GM12864 (cell line): ENCODE measurements at regions not wholly inside any gene's neighbourhood (a gene's known extent, or its start where the extent isn't known, plus 50 kb on each side); places are given as distances from the start of the nearest gene placed in this dataset.

Experiments used
- DNase-seq: peaks from one replicate; pipeline ENCODE4 v3.0.0-alpha.2; 2011; ENCODE audit warnings: low read depth
- H3K4me3 ChIP-seq: 2 replicates; pipeline ENCODE4 v1.5.1; 2011; ENCODE audit warnings: mild to moderate bottlenecking, low read depth, low read length, control low read depth
- CTCF ChIP-seq: IDR thresholded peaks from 2 replicates; pipeline ENCODE4 v1.5.1; 2011; ENCODE audit warnings: low read depth, mild to moderate bottlenecking, moderate library complexity, low read length, control low read depth, inconsistent platforms; ENCODE audit errors: missing control alignments

GRCh38 chr10:78286668-78287067 lies 253.0 kb downstream of the RPS24 start:
- no peak for DNase-seq
- no peak overlapping the region for H3K4me3 ChIP-seq
- no peak for TF ChIP-seq CTCF

GRCh38 chr10:78287618-78288017 lies 254.0 kb downstream of the RPS24 start:
- H3K4me3 ChIP-seq = no peak overlapping the region
- DNase-seq = no peak
- no peak for TF ChIP-seq CTCF

GRCh38 chr10:78288663-78289062 lies 255.0 kb downstream of the RPS24 start:
- no peak for TF ChIP-seq CTCF
- no peak for DNase-seq
- H3K4me3 ChIP-seq = no peak overlapping the region

DNA sequence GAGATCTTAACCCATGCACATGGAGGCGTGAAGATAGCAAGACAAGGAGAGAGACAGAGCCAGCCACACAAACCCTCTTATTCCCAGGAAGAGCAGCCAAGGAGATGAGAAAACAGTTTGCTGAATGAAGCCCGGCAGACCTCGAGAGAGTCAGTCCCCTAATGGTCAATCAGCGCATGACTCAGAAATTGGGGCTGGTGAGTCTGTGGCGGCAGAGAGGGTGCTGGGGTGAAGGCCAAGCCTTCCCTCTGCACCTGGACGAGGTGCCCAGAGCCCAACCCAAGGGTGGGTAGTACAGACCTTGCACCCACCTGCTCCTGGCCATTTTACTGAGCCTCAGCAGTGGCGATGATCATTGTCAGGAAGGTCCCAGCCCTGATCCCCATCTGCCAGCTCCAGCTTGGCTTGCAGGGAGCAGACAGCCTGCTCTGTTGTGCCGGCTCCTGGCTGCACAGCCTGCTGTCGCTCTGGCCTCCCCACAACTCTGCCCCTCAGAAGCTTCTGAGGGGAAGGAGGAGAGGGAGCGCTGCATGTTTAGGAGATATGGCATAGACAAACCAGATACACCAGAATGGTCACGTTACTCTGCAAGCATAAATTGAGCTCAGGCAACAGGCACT lies 256.6 kb downstream of the RPS24 start:
- DNase-seq = no peak
- TF ChIP-seq CTCF = no peak
- no peak overlapping the region for H3K4me3 ChIP-seq

- no peak overlapping the region for H3K4me3 ChIP-seq
- no peak for TF ChIP-seq CTCF
- no peak for DNase-seq
Observed at GRCh38 chr10:78291722-78292121, 258.1 kb downstream of the RPS24 start.

DNA sequence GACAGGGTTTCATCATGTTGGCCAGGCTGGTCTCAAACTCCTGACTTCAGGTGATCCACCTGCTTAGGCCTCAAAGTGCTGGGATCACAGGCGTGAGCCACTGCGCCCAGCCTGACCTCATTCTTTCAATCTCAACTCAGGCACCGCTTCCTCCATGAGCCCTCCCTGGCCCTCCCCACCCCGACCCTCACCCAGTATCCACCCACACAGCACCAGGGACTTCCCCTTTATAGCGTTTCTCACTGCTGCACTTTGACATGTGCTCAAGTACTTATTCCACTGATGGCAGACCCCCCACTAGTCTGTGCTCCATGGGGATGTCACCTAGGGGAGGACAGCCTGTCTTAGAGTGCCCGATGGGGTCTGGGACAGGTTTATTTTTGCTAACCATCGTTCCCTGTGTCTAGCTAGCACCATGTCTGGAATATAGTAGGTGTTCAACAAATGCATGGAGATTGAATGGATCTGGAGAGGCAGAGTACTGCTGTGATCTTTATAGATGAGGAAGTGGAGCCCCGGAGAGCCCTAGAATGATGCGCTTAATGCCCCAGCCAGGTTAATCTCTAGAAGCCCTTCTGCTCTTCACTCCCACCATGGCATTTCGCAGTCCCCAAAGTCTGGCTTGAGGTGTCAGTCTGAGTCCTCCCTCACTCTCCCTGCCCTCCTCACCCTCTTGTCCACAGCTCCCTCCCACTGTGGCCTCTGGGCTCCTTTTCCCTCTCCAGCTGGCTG lies 258.8 kb downstream of the RPS24 start:
- no peak for DNase-seq
- no peak for TF ChIP-seq CTCF
- no peak overlapping the region for H3K4me3 ChIP-seq
